ENCODE measurements at regions not wholly inside any gene's neighbourhood (a gene's known extent, or its start where the extent isn't known, plus 50 kb on each side); places are given as distances from the start of the nearest gene placed in this dataset.
A peak's percentile ranks its signal among the peaks of the same experiment; 100 is the strongest.
"Not testable (repeated sequence)": the region's sequence is repeated elsewhere in the genome, so short reads cannot be mapped to it uniquely, and the experiment has no call there.

DNA sequence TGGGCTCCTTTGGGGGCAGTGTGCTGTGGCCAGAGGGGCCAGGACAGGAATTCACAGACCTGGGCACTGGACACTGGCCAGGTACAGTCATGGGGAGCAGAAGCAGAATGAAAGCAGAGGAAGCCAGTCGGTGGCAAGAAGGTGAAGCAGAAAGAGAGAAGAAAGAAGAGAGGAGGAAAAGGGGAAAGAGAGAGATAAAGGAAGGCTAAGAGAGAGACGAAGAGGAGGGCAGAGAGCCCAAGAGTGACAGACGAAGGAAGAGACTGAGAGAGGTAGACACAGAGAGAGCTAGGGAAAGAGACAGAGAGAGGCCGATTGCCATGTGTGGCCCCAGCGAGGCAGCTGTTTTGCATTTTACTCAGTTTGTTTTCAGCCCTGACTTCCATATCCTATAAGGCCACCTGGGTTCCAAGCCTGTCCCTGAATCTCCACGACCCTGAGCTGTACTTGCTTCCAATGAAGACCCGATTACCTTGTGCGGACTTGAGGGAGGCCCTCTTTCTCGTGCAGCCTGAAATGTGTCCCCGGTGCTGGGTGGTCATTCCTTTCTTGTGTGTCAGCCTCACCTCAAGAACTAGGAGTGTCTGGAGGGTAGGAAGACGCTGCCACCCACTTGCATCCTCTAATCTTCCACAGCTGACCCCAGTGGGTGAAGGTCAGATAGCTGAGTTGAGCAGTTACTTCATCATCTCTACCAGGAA is 73.9 kb downstream of the LSM3 start:
- no peak for DNase-seq

DNA sequence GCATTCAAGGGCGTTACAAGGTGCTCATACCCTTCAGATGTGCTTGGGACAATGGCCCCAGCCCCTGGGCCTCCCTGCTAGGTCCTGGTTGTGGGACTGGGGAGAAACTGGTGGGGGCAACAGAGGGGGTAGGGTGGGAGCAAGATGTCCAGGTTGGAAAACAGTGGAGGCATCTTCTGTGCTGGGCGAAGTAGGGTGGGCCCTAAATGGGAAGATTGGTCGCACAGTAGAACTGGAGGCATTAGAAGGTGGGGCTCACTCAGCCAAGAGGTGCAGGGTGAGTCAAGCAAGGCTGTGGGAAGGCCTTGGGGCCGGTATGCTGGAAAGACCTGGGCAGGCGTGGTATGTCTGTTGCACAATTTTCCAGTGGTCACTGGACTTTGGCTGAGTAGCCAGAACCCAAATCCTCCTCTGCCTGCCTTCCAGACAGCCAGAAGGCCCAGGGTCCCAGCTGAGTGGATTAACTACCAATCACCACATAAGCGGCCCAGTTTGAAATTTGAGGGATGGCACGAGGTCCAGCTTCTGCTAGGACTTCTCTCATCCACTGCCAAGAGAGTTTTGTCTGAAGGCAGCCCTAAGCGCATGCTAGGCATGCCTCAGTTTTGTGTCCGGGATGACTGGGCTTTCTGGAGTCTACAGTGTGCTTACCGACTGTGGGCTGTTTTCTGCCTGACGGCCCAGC is 74.5 kb downstream of the LSM3 start:
- DNase-seq, result no peak

DNA sequence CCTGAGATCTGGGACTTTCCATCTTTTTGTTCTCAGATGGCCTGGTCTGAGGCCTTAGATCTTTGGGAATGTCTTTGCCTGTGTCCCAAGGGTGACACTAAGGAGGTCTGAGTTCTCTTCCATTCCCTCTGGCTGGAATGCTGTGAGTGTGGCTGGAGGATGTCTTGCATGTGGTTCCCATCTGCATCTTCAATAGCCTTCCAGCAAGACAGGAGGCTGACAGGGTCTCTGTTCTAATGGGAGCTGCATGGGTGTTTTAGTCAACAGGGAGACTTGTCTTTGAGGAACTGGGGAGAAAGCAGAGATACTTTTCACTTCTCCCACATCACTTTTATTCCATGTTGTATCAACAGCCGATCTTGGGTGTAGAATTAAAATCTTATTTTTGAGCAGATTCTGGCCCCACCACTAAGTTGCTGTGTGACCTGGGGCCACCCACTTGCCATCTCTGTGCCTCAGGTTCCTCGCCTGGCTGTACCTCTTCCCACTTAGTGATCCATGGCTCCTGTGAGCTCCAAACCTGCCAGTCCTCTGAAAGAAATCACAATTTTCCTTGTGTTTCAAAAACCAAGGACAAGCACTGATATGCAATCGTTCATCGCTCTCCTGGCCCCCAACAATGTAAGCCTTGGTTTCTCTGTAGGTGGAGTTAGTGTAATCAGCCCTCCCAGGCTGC is 75.2 kb downstream of the LSM3 start:
- no peak for DNase-seq

DNA sequence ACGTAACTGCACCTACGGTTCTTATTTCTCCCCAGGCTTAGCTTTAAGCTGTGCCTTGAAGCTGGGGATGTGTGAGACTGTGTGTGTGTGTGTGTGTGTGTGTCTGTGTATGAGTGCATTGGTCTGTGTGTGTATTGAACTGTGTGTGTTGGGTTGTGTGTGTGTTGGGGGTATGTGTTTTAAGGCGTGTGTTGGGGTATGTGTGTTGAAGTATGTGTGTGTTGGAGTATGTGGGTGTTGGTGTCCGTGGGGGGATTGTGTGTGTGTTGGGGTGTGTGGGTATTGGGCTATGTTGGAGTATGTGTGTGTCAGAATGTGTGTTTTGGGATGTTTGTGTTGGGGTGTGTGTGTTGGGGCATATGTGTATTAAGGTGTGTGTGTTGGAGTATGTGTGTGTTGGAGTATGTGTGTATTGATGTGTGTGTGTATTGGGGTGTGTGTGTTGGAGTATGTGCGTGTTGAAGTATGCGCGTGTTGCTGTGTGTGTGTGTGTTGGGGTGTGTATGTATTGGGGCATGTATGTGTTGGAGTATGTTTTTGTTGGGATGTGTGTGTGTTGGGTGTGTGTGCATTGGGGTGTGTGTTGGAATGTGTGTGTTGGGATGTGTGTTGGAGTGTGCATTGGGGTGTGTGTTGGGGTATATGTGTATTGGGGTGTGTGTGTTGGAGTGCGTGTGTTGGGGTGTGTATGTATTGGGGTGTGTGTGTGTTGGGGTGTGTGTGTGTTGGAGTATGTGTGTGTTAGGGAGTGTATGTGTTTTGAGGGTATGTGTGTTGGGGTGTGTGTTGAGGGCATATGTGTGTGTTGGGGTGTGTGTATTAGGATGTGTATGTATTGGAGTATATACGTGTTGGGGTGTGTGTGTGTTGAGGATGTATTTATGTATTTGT is 76.4 kb downstream of the LSM3 start:
- no peak for DNase-seq

DNA sequence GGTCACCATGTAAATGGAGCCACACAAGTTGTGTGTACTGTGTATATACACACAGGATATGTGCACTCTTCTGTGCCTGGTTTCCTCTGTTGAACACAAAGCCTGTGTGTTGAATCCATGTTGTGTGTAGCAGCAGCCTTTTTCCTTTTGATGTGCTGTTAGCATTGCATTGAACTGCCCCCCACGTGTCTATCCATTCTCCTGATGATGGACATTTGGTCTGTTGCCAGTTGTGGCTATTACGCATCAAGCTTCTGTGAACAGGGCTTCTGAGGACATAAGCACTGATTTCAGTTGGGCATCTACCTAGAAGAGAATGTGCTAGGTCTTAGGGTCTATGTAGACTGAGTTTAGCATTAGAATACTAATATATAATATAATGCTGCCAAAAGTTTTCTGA is 77.4 kb downstream of the LSM3 start:
- DNase-seq, result no peak

DNA sequence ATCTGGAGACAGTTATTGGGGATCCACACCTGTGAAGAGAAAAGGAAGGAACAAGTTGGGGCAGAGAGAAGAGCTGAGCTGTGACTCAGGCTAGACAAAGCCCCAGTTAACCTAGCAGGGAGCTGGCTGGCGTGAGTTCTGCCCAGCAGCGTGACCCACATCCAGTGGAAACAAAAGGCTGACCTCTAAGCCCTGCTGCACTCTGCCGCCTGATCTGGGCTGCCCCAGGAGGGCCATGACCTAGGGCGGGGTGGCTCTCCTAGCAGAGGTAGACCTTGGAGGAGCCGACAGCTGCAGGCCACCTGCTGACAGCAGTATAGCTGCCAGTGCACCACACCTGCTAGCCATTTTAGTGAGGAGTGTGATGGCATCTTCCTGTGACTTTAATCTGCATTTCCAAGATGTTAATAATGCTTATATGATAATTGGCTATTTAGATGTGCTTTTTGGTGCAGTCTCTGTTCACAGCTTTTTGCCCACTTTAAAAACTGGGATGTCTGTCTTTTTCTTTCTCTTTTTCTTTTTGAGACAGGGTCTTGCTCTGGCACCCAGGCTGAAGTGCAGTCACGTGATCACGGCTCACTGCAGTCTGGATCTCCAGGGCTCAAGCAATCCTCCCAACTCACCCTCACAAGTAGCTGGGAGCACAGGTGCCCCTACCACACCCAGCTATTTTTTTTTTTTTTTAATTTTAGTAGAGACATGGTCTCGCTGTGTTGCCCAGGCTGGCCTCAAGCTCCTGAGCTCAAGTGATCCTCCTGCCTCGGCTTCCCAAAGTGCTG is 78.1 kb downstream of the LSM3 start:
- DNase-seq, result no peak

DNA sequence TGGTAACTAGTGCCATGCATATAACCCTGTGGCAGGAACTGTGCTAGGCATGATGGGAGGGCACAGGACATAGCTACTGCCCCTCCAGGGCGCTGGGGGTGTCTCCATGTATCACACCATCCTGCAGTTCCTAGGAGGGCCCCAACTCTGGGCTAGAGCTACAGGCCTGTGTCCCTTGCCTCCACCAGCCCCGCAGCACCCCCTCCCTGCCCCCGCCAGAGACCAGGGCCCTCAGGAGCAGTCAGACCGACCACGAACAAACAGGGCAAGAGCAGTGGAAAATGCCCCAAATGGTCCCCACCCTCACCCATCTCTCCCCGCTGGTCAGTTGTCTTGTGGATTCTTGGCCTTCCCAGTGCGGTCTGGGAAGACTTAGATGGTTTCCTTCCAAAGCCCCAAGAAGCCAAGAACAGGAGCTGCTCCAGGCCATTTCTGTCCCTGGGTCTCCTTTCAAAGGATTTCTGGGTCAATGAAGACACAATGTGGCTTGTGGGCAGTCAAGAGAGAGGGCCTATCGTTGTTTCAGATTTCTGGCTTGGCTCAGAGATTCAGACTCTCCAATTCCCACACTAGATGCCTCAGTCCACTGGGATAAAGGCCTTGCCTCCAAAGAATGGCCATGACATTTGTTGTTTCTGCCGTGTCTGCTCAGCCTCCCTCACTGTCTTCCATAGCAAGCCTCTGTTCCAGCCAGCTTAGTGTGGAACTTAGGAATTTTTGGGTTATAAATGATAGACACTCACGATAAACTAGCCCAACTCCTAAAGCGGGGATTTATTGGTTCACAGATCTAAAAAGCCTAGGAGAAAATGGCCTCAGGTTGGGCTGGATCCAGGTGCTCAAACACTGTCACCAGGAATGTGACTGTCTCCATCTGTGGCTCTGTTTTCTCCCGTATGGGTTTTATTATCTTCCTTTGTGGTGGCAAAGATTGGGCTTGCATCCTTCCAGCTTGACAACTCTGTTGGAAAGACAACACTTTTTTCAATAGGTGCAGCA is 80.6 kb downstream of the LSM3 start:
- DNase-seq, result no peak

DNA sequence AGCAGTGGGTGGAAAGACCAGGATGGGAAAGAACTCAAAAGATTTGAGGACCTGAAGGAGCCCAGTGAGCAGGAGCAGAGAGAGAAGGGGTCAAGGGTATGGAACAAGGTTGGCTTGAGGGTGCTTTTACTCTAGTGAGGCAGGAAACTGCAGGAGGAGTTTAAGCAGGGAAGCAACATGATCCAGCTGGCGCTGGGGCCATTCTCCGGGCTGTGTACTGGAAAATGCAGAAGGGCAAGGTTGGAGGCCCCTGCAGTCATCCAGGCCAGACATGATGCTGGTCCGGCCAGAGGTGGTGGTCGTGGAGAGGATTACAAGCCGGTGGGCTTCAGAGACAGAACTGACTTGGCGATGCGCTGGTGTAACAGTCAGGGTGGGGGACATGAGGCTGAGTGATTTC is 81.8 kb downstream of the LSM3 start:
- DNase-seq, result no peak

DNA sequence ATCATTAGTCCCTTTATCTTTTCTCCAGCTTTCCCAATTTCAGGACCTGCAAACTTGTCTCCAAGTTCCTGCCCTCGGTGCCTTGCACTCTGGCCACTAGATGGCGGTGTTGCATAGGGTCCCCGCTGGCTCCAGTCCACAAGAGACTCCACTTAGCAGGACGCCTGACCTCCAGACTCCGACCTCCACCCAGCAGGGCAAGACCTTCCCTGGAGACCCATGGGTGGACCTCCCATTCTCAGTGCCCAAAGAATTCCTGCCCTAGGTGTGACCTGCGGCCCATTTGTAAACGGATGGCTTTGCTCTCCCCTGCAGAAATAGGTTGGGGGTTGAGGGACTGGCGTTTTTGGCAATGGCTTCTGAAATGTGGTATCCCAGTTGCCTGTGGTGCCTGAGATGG is 82.6 kb downstream of the LSM3 start:
- peak; percentile 45 to 70 (median 57) for DNase-seq

DNA sequence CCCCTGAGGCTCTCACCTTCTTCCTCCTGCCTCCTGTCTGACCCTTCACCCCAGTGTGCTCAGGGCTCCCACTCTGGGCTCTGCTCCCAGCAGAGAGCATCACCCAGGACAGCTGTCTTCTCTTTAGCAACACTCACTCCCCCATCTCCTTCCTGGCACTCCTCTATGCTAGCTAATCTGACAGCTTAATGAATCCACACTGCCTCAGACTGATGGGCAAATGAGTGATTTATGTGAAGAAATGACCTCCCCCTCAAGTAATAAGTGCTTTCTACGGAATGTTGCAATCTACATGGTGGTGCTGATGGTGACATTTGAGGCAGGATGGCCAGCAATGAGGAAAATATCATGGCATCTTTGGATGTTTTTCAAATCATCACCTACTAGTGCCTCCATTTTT is 83.6 kb downstream of the LSM3 start:
- no peak for DNase-seq

DNA sequence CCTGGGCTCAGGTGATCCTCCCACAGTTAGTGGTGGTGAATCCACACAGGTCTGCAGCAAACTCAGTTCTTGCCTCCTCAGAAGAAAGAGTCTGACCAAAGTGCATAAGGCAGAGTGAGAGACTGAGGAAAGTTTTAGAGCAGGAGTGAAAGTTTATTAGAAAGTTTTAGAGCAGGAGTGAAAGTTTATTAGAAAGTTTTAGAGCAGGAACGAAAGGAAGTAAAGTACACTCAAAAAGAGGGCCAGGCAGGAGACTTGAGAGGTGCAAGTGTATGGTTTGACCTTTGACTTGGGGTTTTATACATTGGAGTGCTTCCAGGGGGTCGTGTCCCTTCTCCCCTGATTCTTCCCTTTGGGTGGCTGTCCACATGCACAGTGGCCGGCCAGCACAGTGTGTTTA is 84.2 kb downstream of the LSM3 start:
- DNase-seq, result no peak

DNA sequence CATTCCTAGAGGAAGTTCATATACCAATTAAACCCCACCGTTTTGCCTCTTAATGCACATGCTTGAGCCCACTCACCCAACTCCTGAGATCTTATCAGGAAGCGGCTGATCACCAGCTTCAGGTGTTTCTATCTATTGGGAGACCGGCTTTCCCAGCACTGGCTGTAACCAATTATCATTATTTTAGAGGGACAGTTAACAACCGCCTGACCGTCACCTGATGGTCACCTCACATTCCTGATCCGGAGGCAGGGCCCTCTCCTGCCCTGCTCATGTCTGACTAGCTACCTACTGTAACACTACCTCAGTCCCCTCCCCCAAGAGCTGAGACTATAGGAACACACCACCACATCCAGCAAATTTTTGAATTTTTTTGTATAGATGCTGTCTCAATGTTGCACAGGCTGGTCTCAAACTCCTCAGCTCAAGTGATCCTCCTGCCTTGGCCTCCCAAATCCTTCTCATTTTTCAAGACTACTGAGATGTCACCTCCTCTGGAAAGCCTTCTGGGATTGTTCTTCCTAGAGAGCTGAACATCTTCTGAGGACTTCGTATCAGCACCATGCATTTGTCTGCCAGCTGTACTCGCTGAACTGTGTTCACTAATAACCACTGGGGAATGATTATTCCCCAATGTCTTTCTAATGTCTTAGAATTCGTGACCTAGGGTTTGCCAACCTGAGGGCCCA is 84.8 kb downstream of the LSM3 start:
- no peak for DNase-seq

DNA sequence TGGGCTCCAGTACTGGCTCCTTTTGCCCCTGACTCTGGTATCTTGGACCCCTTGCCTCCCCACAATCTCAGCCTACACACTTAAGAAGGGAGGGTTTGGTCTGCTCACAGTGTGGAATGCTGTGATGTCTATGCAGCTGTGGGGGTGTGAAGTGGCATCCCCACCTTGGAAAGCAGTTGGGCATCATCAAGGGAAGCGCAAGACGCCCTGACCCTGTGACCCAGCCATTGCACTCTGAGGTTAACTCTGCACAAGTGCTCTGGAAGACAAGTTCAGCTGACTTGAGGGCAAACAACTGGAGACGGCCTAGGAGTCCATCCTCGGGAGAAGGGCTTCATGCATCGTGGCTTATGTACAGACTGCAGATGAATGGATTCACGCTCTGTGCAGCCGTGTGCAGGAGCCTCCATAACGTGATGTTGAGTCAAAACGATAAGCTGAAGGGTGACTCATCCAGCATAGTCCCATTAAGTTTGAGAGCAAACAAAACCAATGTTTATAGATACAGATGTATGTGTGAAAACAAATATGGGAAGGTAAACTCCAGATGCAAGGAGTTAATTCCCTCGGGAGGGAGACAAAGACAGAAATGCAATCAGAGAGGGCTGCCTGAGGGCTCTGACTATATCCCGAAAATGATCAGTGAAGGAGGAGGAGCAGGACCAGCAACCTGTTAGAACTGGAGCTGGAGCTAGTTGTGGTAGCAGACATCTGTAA is 86.8 kb downstream of the LSM3 start:
- peak in 1 of 5 donors; percentile 16 for DNase-seq

DNA sequence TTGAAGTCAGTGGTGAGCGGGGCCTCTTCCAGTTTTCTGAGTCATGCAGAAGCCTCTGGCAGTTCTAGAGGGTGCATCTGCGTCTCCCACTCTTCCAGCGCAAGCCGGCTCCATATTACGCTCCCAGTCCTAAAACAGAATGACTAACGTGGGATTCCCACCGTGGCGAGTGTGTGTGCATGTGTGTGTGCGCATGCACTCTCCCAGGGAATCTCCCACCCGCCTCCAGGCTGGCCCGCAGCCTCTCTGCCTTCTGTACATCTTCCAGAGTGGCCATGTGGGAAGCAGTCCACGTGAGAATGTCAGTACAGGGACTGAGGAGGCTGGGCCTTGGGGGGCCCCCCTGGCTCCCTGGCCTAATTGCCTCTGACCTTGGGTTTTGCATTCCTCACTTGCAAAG is 87.7 kb downstream of the LSM3 start:
- no peak for DNase-seq

DNA sequence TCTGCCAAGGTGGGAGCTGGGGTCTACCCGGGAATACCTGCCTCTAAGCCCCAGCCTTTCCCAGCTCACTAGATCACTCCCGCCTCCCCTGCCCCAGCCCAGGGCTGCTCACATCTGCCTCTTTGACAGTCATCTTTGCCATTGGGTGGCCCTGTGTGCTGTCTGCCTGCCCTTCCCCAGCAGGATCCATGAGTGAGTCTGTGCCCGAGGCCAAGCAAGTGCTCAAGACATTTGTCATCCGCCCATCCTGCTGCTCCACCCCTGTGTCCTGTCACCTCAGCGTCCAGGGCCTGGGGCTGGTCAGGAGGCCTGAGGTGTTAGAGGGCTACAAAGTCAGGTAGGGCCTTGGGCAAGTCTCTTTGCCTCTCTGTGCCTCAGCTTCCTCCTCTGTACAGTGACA is 89.4 kb downstream of the LSM3 start:
- no peak for DNase-seq

DNA sequence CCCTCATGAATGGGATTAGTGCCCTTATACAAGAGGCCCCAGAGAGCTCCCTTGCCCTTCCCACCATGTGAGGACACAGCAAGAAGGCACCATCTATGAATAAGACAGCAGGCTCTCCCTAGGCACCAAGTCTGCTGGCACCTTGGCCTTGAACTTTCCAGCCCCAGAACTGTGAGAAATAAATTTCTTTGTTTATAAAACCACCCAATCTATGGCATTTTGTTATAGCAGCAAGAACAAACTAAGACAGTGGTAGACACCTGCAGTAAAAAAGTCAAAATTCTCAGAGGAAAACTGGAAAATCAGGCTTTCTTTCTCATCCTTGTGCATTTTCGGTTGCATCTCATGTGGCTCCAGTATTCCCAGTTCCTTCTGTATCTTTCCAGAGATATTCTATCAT is 90.3 kb downstream of the LSM3 start:
- DNase-seq, result no peak

DNA sequence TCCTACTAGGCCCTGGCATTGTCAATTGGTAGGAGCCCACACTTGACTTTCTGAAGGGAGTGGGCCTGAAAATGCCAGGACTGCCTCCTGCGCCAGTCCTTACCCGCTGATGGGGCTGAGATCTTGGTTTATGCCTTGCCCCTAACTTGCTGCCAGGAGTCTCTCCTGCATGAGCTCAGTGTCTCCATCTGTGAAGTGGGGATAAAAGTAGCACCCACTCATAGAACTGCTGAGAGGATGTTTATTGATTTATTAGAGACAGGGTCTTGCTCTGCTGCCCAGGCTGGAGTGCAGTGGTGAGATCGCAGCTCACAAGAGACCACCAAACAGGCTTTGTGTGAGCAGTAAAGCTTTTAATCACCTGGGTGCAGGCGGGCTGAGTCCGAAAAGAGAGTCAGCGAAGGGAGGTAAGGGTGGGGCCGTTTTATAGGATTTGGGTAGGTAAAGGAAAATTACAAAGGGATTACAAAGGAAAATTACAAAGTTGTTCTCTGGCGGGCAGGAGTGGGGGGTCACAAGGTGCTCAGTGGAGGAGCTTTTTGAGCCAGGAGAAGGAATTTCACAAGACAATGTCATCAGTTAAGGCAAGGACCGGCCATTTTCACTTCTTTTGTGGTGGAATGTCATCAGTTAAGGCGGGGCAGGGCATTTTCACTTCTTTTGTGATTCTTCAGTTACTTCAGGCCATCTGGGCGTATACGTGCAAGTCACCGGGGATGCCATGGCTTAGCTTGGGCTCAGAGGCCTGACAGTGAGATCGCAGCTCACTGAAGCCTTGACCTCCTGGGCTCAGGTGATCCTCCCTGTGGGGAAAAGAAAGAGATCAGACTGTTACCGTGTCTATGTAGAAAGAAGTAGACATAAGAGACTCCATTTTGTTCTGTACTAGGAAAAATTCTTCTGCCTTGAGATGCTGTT is 93.7 kb downstream of the LSM3 start:
- DNase-seq, result not testable (repeated sequence)

DNA sequence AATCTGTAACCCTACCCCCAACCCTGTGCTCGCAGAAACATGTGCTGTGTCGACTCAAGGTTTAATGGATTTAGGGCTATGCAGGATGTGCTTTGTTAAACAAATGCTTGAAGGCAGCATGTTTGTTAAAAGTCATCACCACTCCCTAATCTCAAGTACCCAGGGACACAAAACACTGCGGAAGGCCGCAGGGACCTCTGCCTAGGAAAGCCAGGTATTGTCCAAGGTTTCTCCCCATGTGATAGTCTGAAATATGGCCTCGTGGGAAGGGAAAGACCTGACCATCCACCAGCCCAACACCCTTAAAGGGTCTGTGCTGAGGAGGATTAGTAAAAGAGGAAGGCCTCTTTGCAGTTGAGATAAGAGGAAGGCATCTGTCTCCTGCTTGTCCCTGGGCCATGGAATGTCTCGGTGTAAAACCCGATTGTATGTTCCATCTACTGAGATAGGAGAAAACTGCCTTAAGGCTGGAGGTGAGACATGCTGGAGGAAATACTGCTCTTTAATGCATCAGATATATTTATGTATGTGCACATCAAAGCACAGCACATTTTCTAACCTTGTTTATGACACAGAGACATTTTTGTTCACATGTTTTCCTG is 94.4 kb downstream of the LSM3 start:
- not testable (repeated sequence) for DNase-seq
